Stimulated activated CD4-positive, alpha-beta T cell treated with anti-CD3 and anti-CD28 coated beads, Interleukin-2, amount 100 ng/mL, for 48 hours (primary cell): ENCODE measurements at regions not wholly inside any gene's neighbourhood (a gene's known extent, or its start where the extent isn't known, plus 50 kb on each side); places are given as distances from the start of the nearest gene placed in this dataset.
"Not testable (repeated sequence)": the region's sequence is repeated elsewhere in the genome, so short reads cannot be mapped to it uniquely, and the experiment has no call there.

Experiments used
- DNase-seq, 2 donors: peaks; one replicate each; pipeline ENCODE4 v3.0.0-alpha.2; 2020

DNA sequence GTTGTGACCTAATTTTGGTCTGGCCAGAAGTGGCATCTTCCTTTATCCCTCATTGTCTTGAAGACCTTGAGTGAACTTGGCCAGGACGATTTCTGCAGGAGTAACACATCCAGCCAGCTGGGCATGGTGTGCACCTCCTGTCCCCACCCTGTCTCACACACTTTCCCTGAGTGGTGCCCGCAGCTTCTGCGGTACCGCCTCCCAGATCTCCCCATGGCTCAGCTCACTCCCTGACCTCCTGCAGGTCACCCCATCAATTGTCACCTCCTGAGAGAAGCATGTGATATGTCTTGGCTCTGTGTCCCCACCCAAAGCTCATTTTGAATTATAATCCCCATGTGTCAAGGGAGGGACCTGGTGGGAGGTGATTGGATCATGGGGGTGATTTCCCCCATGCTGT, 50.2 kb upstream of the TP53I11 start:
- DNase-seq = no peak

DNA sequence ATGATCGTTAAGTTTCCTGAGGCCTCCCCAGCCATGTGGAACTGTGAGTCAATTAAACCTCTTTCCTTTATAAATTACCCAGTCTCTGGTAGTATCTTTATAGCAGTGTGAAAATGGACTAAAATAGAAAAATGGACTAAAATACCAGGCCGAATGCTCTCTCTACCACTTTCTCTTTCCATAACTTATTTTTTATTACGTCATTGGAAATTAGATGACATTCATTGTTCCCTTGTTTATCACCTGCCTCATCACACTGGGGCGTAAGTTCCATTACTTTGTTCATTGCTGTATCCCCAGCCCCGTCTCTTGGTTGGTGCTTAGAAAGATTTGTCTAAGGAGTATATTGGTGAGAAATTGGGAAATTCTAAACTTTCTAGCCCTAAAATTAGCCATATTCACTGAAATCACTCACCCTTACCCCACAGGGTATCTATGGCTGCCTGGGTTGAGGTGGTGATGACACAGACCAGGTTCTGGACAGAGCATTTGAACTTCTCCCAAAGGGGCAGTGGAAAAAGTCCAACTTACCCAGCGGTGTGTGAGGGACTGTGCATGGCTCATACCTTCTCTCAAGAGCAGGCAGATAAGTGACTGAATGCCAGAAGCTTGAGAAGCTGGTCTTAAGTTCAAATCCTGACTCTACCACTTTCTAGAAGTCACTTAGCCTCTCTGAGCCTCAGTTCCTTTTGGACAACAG, 50.9 kb upstream of the TP53I11 start:
- no peak for DNase-seq

DNA sequence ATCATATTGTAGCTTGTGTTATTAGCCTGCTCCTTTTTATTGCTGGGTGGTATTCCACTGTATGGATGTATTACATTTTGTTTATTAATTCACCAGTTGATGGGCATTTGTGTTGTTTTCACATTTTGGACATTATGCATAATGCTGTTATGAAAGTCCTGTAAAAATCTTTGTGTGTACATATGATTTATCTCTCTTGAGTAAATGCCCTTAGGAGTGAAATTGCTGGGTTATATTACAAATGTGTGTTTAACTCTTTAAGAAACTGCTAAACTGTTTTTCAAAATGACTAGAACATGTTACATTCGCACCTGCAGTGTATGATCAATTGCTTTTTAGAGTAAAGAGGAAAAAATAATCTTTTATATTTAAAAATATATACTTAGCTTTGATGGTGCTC, 54.4 kb upstream of the TP53I11 start:
- no peak for DNase-seq

DNA sequence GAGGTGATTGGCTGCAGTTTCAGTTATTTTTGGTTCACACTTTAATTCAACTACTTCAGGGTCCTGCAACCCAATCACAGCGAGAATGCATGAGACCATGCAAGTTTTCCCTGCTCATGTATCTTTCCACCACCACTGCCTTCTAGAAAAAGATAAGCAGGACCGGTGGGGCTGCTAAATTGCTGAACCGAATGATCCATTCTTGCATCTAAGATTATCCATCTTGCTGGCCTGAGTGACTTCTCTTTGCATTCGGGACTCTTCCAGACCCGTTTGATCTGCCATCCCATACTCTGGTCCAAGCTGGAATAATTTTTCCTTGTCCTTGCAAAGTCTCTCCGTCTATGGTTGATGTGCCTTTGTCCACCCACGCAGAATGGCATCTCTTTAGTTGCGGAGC, 56.3 kb upstream of the TP53I11 start:
- no peak for DNase-seq

DNA sequence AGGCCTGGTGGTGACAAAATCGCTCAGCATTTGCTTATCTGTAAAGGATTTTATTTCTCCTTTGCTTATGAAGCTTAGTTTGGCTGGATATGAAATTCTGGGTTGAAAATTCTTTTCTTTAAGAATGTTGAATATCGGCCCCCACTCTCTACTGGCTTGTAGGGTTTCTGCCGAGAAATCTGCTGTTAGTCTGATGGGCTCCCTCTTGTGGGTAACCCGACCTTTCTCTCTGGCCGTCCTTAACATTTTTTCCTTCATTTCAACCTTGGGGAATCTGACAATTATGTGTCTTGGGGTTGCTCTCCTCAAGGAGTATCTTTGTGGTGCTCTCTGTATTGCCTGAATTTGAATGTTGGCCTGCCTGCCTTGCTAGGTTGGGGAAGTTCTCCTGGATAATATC, 65.3 kb upstream of the TP53I11 start:
- DNase-seq = not testable (repeated sequence)

DNA sequence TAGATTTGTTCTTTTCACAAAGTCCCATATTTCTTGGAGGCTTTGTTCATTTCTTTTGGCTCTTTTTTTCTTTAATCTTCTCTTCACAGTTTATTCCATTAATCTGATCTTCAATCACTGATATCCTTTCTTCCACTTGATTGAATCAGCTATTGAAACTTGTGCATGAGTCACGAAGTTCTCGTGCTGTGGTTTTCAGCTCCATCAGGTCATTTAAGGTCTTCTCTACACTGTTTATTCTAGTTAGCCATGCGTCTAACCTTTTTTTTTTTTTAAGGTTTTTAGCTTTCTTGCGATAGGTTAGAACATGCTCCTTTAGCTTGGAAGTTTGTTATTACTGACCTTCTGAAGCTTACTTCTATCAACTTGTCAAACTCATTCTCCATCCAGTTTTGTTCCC, 65.8 kb upstream of the TP53I11 start:
- not testable (repeated sequence) for DNase-seq

DNA sequence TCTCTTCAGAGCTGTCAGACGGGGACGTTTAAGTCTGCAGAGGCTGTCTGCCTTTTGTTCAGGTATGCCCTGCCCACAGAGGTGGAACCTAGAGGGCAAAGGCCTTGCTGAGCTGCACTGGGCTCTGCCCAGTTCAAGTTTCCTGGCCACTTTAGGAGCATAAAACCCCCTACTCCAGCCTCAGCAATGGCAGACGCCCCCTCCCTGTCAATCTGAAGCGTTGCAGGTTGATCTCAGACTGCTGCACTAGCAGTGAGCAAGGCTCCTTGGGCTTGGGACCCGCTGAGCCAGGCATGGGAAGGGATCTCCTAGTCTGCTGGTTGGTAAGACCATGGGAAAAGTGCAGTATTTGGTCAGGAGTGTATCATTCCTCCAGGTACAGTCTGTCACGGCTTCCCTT, 66.6 kb upstream of the TP53I11 start:
- DNase-seq = no peak

DNA sequence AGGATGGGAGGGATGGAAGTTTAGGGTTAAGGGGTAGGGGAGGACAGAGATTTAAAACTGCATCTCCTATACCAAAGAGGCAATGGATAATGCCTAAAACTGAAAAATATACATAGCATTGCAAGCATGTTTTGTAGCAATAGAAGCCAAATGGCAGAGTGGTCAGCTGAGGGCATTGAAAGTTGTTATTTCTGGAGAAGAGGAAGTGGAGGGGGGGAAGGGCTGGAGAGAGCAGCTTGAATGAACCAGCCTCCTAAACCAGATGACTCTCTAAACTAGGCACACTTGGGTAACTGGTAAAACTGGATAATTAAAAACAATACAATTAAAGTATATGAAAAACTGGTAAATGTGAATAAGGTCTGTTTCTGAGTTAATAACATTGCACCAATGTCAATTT, 70.3 kb upstream of the TP53I11 start:
- DNase-seq = no peak

DNA sequence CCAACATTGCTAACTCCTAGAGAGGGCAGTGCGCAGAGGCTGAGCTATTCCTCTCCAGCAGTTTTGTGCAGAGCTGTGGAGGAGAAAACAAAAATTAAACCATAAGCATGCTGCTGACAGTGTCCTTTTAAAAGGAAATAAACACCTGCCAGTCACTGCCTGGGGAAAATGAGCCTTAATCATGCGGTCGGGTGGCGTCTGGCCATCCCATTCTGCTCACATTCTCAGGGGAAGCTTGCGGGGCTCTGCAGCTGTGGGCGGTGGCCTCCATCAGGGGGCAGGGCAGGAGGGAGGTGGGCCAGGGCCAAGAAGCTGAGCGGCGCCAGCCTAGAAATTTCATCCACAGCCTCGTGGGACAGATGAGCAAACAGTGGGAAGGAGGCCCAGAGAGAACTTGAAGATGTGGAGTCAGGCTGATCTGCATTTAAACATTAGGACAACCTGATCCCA, 71.0 kb upstream of the TP53I11 start:
- DNase-seq = no peak

DNA sequence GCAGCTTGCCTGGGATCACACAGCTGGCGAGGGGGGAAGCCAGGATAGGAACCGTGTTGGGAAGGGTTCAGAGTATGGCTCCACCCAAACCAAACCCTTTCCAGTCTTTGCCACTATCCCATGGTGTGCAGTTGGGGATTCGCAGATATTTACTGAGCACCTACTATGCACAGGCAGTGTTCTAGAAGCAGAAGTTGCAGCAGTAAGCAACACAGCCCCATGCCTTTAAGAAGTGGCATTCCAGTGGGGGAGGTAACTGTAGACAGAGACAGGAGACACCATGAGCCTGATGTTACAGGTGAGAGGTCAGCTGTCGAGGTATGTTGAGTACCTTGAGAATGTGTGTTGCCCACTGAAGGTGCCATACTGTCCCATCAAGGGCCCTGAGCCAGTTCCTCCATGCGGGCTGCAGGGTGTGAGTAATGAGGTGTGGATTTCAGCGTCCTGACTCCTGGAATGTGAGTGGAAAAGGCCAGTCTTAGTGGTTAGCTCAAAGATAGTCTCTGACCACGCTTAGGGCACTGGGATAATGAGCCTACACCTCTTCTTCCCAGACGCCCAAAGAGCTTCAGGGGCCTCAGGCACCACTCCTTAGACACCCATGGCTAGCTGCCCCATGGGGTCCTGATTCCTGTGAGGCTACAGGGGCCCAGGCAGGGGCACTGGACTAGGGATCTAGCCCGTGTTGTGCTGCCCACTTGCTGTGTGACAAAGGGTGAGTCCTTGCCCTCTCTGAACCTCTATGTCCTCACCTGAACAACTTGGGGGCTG, 71.8 kb upstream of the TP53I11 start:
- DNase-seq = no peak

DNA sequence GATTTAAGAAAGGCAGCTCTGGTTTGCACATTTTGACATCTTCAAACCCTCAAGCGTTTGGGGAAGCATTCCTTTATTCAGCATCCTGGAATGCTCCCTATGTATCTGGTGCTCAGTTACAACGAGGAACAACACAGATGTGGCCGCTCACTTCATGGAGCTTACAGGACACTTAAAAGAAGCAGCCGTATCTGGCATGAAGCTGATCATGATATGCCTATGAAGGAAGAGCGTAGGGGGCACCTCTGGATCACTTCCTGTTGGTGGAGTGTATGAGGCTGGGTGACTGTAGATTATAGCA, 72.3 kb upstream of the TP53I11 start:
- no peak for DNase-seq

DNA sequence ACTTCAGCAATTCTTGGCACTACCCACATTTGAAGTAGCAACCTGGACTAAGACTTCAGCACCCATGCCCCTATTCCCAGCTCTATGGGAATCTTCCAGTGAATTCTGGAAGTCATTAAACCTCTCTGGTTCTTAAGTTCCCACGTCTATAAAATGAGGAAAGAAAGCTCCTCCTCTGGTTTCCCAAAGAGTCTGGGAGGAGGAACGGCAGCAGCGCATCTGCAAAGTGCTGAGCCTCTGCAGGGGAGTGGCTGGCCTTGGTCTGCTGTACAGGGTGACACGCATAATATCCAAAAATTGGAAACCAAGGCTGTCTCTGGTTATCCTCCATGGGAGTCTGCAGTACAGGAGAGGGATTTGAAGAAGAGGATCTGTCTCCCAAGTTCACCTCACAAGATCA, 73.6 kb upstream of the TP53I11 start:
- DNase-seq = no peak

DNA sequence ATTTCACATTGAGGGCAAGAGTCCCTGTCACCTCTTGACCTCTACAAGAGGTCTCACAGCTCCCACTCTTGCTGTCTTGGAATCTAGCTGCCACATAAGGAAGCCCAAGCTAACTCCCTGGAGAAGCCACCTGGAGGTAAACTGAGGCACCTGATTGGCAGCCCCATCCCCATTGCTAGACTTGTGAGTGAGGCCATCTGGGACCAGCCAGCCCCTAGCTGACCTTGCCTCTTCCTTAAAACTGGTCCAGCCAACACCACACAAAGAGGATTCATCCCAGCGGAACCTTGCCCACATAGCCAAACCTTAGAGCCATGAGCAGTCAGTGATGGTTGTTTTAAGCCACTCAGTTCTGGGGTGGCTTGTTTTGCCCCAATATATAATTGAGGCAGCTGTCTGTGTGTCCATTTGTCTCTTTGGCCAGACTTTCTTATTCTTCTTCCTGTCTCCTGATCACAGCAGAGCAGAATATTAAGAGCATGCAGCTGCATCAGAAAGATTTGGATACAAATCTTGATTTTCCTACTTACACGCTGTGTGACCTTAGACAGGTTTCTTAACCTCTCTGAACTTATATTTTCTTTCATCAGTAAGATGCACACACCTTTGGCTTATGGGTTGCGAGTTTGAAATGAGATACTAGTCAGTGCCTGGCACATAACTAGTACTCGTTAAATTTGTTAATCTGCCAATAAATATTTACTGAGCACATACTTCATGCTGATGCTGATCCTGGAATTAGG, 74.3 kb upstream of the TP53I11 start:
- DNase-seq = no peak

DNA sequence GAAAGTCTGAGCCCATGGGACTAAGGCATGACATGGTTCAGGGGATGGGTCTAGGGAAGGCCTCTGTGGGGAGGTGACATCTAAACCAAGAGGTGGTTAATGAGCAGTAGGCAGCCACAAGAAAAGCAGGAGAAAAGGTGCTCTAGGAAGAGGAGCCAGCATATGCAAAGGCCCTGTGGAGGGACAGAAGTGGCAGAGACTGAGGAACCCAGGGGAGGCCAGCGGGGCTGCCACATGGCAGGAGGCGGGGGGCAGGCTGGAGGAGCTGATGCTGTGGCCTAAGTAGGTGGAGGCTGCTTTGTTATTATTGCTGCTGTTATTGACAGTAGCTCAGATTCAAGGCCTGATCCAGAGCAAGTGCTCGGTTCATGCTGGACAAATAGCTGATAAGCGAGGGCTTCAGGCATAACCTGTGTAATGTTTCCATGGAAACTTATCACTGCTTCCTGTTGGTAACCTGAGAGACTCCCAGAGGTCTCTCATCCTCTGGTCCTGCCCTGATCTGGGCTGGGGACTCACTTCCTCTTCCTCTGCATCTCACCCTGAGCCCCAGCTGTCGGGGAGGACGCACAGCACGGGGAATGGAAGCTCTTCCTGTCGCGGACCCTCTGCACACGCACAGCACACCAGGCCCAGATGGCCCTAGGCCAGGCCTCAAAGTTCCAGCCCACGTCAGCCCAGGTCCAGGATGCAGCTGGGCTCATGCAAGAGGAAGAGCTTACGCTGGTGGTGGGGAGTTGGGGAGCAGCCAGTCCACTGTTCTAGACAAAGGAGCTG, 75.2 kb upstream of the TP53I11 start:
- DNase-seq = no peak

DNA sequence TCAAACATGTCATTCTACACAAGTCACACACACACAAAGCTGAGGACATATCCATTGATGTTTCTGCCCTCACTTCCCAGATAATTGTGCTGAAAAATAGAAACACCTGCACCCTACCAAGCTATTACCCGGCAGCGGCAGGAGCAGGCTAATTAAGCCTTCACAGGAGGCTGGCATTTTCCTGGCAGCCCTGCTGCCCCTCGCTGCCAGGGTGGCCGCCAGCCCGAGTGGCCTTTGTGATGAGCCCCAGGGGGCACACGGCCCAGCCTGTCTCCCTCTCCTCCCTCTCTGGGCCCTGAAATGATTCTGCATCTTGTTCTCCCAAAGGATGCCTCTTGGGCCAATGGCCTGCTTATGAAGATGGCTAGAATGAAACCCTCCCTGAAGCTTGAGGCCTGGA, 76.2 kb upstream of the TP53I11 start:
- DNase-seq = no peak

DNA sequence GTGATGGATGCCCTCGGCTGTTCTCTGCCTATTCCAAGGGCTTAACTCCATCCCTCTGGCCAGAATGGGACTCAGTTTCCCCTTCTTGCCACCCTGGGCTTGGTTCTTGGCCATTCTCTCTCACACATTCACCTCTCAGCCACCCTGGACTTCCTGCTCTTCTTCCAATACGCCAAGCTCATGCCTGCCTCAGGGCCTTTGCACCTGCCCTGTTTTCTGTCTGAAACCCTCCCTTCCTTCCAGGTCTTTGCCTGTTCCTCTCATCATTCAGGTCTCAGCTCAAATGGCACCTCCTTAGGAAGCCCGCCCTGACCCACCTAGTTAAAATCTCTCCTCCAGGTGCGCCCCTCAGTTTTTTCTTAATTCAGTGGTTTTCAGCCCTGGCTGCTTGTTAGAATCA, 76.6 kb upstream of the TP53I11 start:
- DNase-seq = no peak

DNA sequence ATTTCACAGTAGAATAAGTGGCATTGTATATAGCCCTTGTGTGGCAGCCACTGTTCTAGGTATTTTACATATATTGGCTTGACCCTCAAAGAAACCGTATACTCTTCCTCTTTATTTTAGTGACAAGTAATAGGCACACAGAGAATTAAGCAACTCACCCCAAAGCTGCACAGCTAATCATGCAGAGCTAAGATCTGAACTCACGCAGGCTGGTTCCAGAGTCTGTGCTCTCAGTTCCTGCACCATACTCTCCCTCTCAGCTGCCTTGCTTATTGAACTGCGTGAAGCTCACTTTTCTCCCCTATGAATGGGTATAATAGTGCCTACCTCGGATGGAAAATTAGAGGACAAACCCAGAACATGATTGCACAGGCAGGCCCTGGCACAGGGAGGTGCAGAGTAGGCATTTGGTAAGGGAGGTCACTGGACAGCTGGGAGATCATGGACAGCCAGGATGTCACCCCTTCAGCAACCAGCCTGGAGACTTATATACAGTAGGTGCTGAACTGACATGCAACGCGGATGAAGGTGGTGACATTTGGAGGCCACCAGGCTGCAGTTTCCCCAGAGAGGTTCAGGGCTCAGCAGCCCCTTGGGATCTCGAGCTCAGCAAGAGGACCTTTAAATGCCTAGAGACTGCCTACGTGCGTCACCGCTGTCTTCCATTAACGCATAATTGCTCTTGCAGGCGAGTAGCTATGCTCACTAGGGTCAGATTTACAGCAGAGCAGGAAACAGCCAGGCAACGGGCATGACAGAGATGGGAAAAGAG, 78.4 kb upstream of the TP53I11 start:
- no peak for DNase-seq

DNA sequence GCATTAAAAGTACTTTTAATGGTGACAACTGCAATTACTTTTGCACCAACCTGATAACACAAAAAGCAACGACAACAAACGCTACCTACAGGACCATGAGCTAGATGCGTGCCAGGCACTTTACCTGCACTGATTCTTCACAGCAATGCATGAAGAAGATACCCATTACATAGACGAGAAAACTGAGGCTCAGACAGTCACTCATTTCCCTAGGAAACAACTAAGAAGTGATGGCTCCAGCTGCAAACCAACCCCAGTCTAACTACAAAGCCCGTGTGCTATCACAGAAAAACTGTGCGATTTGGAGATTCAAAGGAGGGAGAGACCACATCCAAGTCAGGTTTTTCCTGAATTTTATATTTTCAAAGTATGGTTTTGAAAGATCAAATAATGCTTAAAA, 80.1 kb upstream of the TP53I11 start:
- no peak for DNase-seq

DNA sequence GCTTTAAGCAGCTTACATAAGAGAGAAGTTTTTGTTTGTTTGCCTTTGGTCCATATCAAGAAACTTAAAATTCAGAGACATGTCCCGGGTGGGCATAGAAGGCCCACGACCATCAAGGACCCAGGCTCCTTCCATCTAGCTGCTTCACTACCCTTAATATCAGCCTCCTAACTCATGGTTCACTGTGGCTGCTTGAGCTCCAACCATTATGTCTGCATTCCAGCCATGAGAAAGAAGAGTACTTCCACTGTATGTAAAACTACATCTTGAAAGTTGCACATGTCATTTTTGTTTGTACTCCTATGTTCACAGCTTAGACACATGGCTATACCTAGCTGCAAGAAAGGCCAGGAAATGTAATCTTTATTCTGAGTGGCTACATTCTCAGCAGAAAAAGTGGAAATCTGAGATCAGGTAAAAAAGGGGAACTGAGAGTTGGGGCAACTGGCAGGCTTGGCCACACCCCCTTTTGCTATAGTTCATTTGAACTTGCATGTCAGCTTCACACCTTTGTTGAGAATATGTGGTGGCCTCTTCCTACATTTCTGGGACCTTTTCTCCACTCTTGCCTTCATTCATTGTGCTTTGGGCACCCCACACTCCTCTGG, 81.3 kb upstream of the TP53I11 start:
- DNase-seq = no peak

DNA sequence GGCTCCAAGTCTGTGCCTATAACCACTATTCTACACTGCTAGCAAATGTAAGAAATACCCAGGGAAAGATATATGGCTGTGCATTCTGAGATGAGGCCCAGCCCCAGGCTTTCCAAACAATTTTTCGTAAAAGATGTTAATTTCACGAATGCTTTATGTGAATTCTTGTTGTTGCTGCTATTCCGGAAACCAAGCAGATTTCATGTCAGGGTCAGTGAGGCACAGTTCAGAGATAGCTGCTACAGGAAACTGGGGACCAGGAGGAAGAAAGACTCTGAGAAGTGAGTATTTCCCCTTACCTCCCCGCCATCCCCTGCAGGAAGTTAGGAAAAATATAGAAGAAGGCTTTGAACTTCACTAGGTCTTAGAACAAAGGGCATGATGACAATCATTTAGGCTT, 84.7 kb upstream of the TP53I11 start:
- no peak for DNase-seq

DNA sequence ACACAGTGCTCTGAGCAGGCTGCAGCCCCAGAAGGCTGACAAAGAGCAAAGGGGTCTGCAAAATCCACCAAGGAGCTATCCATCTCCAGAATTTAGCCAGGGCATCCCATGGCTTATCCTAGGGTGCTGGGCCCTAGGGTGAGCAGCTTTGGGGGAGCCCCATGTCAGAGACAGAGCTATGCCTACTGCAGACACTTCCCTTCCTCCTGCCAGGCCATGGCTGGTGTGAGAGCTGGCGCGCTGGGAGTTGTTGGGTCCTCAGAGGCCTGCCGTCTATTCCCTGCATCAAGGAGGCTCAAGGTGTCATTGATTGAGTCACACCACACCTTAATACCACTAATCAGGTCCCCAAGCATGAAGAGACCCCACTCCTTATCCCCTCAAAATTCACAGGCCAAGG, 85.3 kb upstream of the TP53I11 start:
- DNase-seq = no peak

DNA sequence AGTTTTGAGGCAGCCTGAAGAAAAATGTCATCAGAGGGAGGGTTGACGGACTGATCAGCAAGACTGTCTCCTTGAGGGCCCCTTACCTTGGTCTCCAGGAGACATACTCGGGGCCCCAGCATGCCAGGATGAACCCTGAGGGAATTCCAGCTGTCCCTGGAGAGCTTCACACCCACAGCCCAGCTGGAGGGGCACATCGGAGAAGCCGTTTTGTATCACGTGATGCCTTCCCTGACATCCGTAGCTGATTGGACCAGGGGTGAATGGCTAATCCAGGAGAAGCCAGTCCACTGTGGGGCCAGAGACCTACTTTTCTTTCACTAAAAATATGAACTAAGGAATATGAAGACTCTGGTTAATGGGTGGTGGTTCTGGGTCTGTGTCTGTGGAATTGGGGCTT, 86.0 kb upstream of the TP53I11 start:
- DNase-seq = no peak
